ENCODE measurements at regions not wholly inside any gene's neighbourhood (a gene's known extent, or its start where the extent isn't known, plus 50 kb on each side); places are given as distances from the start of the nearest gene placed in this dataset.

DNA sequence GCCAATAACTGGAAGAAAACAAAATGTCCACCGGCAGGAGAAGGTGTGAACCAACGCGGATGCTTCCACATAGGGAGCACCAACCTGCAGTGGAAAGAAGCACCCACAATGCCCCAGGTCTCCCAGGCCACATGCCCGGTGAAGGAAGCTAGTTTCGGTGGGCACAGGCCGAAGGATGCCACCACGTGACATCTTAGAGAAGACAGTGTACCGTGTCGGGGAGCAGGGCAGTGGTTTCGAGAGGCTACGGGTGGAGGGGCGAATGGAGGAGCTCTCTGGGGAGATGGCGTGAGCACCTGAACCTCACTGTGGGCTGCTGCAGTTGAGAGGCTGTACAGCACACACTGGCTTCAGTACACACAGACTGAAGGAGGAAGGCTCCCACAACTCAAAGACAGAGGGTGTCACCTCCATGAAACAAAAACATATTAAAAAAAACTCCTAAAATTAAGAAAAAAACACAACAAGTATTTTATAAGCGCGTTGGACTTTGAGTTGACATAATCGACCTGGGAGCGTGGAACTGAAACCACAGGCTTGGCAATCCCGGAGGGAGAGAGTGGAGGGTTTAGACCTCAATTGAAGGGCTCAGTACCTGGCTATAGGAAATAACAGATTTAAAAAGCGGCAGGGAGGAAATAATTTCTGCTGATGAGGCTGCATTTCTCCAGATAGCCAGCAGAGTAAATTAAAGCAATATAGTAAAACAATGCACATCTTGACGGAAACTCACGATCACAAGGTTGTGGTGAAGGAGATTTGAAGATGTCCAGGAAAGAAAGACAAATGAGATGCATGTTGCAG is 160.1 kb downstream of the RTP5 start:
- TF ChIP-seq, protein P1, sequence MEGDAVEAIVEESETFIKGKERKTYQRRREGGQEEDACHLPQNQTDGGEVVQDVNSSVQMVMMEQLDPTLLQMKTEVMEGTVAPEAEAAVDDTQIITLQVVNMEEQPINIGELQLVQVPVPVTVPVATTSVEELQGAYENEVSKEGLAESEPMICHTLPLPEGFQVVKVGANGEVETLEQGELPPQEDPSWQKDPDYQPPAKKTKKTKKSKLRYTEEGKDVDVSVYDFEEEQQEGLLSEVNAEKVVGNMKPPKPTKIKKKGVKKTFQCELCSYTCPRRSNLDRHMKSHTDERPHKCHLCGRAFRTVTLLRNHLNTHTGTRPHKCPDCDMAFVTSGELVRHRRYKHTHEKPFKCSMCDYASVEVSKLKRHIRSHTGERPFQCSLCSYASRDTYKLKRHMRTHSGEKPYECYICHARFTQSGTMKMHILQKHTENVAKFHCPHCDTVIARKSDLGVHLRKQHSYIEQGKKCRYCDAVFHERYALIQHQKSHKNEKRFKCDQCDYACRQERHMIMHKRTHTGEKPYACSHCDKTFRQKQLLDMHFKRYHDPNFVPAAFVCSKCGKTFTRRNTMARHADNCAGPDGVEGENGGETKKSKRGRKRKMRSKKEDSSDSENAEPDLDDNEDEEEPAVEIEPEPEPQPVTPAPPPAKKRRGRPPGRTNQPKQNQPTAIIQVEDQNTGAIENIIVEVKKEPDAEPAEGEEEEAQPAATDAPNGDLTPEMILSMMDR (IDR thresholded peaks at IDR 0.05): no peak
- TF ChIP-seq POLR2A (IDR thresholded peaks at IDR 0.05): no peak

Data from lower leg skin (tissue), 3 donors.